ENCODE measurements at regions not wholly inside any gene's neighbourhood (a gene's known extent, or its start where the extent isn't known, plus 50 kb on each side); places are given as distances from the start of the nearest gene placed in this dataset.

GRCh38 chr14:82546401-82546800 is 1012.7 kb upstream of the SEL1L start:
- intact Hi-C loops (cut with micrococcal nuclease): no loop called here
- H3K27me3 ChIP-seq (ENCODE audit: control insufficient read depth, insufficient read depth, low read length): no peaks in the 10 kb centered on the region
- 96% methylated on average over 2 of the region's 2 CpGs for WGBS (ENCODE audit: insufficient coverage)
- no peaks in the 10 kb centered on the region for H3K4me1 ChIP-seq (ENCODE audit: control insufficient read depth, insufficient read depth, low read length)
- H3K9me3 ChIP-seq (ENCODE audit: control insufficient read depth, insufficient read depth, low read length): no peaks in the 10 kb centered on the region
- Mint-ChIP-seq H3K9me3 (peaks cover 15 to 20% of the 10 kb centered on the region in 2 donors), H3K27me3 (ENCODE audit: low read depth in 2 of 2) (no peaks in the 10 kb centered on the region), H3K4me3 (no peak overlapping the region), H3K27ac (no peak overlapping the region), H3K4me1 (no peaks in the 10 kb centered on the region), H3K36me3 (no peaks in the 10 kb centered on the region)
- ATAC-seq (no peak), DNase-seq (no peak)
- H3K36me3 ChIP-seq (ENCODE audit: control insufficient read depth, insufficient read depth, low read length): no peaks in the 10 kb centered on the region
- TF ChIP-seq CTCF (IDR thresholded peaks at IDR 0.05): no peak
- no peak overlapping the region for H3K27ac ChIP-seq (ENCODE audit: low read length)
- no peak overlapping the region for H3K4me3 ChIP-seq (ENCODE audit: low read length)

GRCh38 chr14:82549306-82549990 is 1015.8 kb upstream of the SEL1L start:
- Histone ChIP-seq H3K9me3 (ENCODE audit: control insufficient read depth, insufficient read depth, low read length) (no peaks in the 10 kb centered on the region), H3K36me3 (ENCODE audit: control insufficient read depth, insufficient read depth, low read length) (no peaks in the 10 kb centered on the region), H3K27ac (ENCODE audit: low read length) (no peak overlapping the region), H3K4me3 (ENCODE audit: low read length) (no peak overlapping the region), H3K27me3 (ENCODE audit: control insufficient read depth, insufficient read depth, low read length) (no peaks in the 10 kb centered on the region), H3K4me1 (ENCODE audit: control insufficient read depth, insufficient read depth, low read length) (no peaks in the 10 kb centered on the region)
- Mint-ChIP-seq H3K27ac (no peak overlapping the region), H3K9me3 (peaks cover 11 to 14% of the 10 kb centered on the region in 2 donors), H3K4me3 (no peak overlapping the region), H3K36me3 (no peaks in the 10 kb centered on the region), H3K4me1 (no peaks in the 10 kb centered on the region), H3K27me3 (ENCODE audit: low read depth in 2 of 2) (no peaks in the 10 kb centered on the region)
- ATAC-seq: no peak
- TF ChIP-seq CTCF (IDR thresholded peaks at IDR 0.05): no peak
- DNase-seq: no peak
- intact Hi-C loops (cut with micrococcal nuclease): no loop called here
- WGBS (ENCODE audit: insufficient coverage): 75% methylated on average over 7 of the region's 9 CpGs

- no peak overlapping the region for H3K4me3 Mint-ChIP-seq
- 86% methylated on average over 1 of the region's 2 CpGs for WGBS (ENCODE audit: insufficient coverage)
- peaks cover 7% of the 10 kb centered on the region for H3K36me3 Mint-ChIP-seq
- intact Hi-C loops (cut with micrococcal nuclease): no loop called here
- H3K4me3 ChIP-seq (ENCODE audit: low read length): no peak overlapping the region
- peaks cover 4% of the 10 kb centered on the region for H3K9me3 ChIP-seq (ENCODE audit: control insufficient read depth, insufficient read depth, low read length)
- peaks cover 12 to 20% of the 10 kb centered on the region in 2 donors for H3K9me3 Mint-ChIP-seq
- no peak for DNase-seq
- no peaks in the 10 kb centered on the region for H3K27me3 Mint-ChIP-seq (ENCODE audit: low read depth in 2 of 2)
- no peak for TF ChIP-seq CTCF (IDR thresholded peaks at IDR 0.05)
- no peak overlapping the region for H3K27ac ChIP-seq (ENCODE audit: low read length)
- H3K4me1 Mint-ChIP-seq: no peaks in the 10 kb centered on the region
- no peak for ATAC-seq
- no peaks in the 10 kb centered on the region for H3K36me3 ChIP-seq (ENCODE audit: control insufficient read depth, insufficient read depth, low read length)
- no peaks in the 10 kb centered on the region for H3K27me3 ChIP-seq (ENCODE audit: control insufficient read depth, insufficient read depth, low read length)
- no peaks in the 10 kb centered on the region for H3K4me1 ChIP-seq (ENCODE audit: control insufficient read depth, insufficient read depth, low read length)
- H3K27ac Mint-ChIP-seq: no peak overlapping the region
These were observed 1029.2 kb upstream of the SEL1L start for GRCh38 chr14:82562881-82563280.

- DNase-seq (no peak), ATAC-seq (no peak)
- H3K27me3 ChIP-seq (ENCODE audit: control insufficient read depth, insufficient read depth, low read length): no peaks in the 10 kb centered on the region
- no peak overlapping the region for H3K27ac ChIP-seq (ENCODE audit: low read length)
- intact Hi-C loops (cut with micrococcal nuclease): loop anchor here (1.0 kb wide), 1 partner anchor 24 kb away; no protein-coding TSS in a partner anchor
- Mint-ChIP-seq H3K4me3 (no peak overlapping the region), H3K36me3 (peaks cover 6% of the 10 kb centered on the region), H3K27ac (no peak overlapping the region), H3K27me3 (ENCODE audit: low read depth in 2 of 2) (no peaks in the 10 kb centered on the region), H3K9me3 (peaks cover 13 to 18% of the 10 kb centered on the region in 2 donors), H3K4me1 (no peaks in the 10 kb centered on the region)
- no peaks in the 10 kb centered on the region for H3K4me1 ChIP-seq (ENCODE audit: control insufficient read depth, insufficient read depth, low read length)
- no peaks in the 10 kb centered on the region for H3K36me3 ChIP-seq (ENCODE audit: control insufficient read depth, insufficient read depth, low read length)
- TF ChIP-seq CTCF (IDR thresholded peaks at IDR 0.05): no peak
- WGBS (ENCODE audit: insufficient coverage): no CpG with 5 or more reads among the region's 1 CpG
- H3K4me3 ChIP-seq (ENCODE audit: low read length): no peak overlapping the region
- peaks cover 4% of the 10 kb centered on the region for H3K9me3 ChIP-seq (ENCODE audit: control insufficient read depth, insufficient read depth, low read length)
These were observed 1032.2 kb upstream of the SEL1L start for GRCh38 chr14:82565825-82566224.

Data from natural killer cell (primary cell).